Neural cell (in vitro differentiated cells): ENCODE measurements at regions not wholly inside any gene's neighbourhood (a gene's known extent, or its start where the extent isn't known, plus 50 kb on each side); places are given as distances from the start of the nearest gene placed in this dataset.

Experiments used
- H2AFZ ChIP-seq: fragments of 200-600, 300-800 bp; sonication (generic), shearing (Covaris generic); 2 replicates; pipeline ENCODE4 v1.6.0; 2014; ENCODE audit warnings: low read depth, mild to moderate bottlenecking, antibody characterized with exemption, low read length, moderate library complexity
- H3F3A ChIP-seq: fragments of 200-600 bp; shearing (Covaris generic); 2 replicates; pipeline ENCODE4 v1.6.1; 2016; ENCODE audit warnings: mild to moderate bottlenecking, moderate library complexity, mixed read lengths, antibody characterized with exemption, low read length; ENCODE audit not compliant: insufficient read depth, poor library complexity, severe bottlenecking
- H3K27ac ChIP-seq: fragments of 200-600, 300-800 bp; sonication (generic), shearing (Covaris generic); 2 replicates; pipeline ENCODE4 v1.5.1; 2014; ENCODE audit warnings: mild to moderate bottlenecking, low read length, moderate library complexity
- H3K27me3 ChIP-seq: fragments of 300-800, 200-600 bp; sonication (generic), shearing (Covaris generic); 2 replicates; pipeline ENCODE4 v1.6.0; 2014; ENCODE audit warnings: mild to moderate bottlenecking, low read depth, low read length, moderate library complexity; ENCODE audit not compliant: insufficient read depth
- H3K36me3 ChIP-seq: fragments of 300-800, 200-600 bp; sonication (generic), shearing (Covaris generic); 2 replicates; pipeline ENCODE4 v1.5.1; 2014; ENCODE audit warnings: mild to moderate bottlenecking, antibody characterized with exemption, low read length, moderate library complexity; ENCODE audit not compliant: insufficient read depth
- H3K4me2 ChIP-seq: fragments of 300-800, 200-600 bp; sonication (generic), shearing (Covaris generic); 2 replicates; pipeline ENCODE4 v1.6.0; 2014; ENCODE audit warnings: mild to moderate bottlenecking, low read length
- H3K4me3 ChIP-seq: fragments of 300-800, 200-600 bp; sonication (generic), shearing (Covaris generic); 2 replicates; pipeline ENCODE4 v1.5.1; 2014; ENCODE audit warnings: mild to moderate bottlenecking, low read length, moderate library complexity
- H3K79me2 ChIP-seq: fragments of 200-600 bp; shearing (Covaris generic); replicated peaks from 2 replicates; pipeline ENCODE4 v1.6.0; 2014; ENCODE audit warnings: mild to moderate bottlenecking, low read length, moderate library complexity; ENCODE audit not compliant: insufficient read depth
- H3K9ac ChIP-seq: fragments of 300-800, 200-600 bp; sonication (generic), shearing (Covaris generic); 2 replicates; pipeline ENCODE4 v1.6.1; 2016; ENCODE audit warnings: mild to moderate bottlenecking, low read length, mixed read lengths
- H3K9me2 ChIP-seq: fragments of 200-600 bp; shearing (Covaris generic); 2 replicates; pipeline ENCODE4 v1.6.1; 2016; ENCODE audit warnings: mild to moderate bottlenecking, low read length, mixed read lengths; ENCODE audit not compliant: insufficient read depth
- H3K9me3 ChIP-seq: fragments of 200-600, 300-800 bp; sonication (generic), shearing (Covaris generic); 2 replicates; pipeline ENCODE4 v1.6.1; 2016; ENCODE audit warnings: mild to moderate bottlenecking, mixed run types, low read length, moderate library complexity, mixed read lengths
- H4K20me1 ChIP-seq: fragments of 200-600 bp; shearing (Covaris generic); 2 replicates; pipeline ENCODE4 v1.6.1; 2016; ENCODE audit warnings: mild to moderate bottlenecking, mixed run types; ENCODE audit not compliant: insufficient read depth
- EP300 ChIP-seq: fragments of 450-650 bp; conservative IDR thresholded peaks from 2 replicates; pipeline ENCODE4 v1.6.1; 2014; ENCODE audit warnings: antibody characterized with exemption, mild to moderate bottlenecking, moderate library complexity; ENCODE audit not compliant: poor library complexity, severe bottlenecking
- EZH2 ChIP-seq: fragments of 200-600, 300-800 bp; shearing (Covaris generic), sonication (generic); IDR thresholded peaks from 2 replicates; pipeline ENCODE4 v1.6.1; 2014; ENCODE audit warnings: antibody characterized with exemption, low read length, borderline replicate concordance, mild to moderate bottlenecking; ENCODE audit not compliant: insufficient read depth, poor library complexity, severe bottlenecking
- MXI1 ChIP-seq: fragments of 450-650 bp; conservative IDR thresholded peaks from 2 replicates; pipeline ENCODE4 v1.6.1; 2014; ENCODE audit warnings: antibody characterized with exemption, mild to moderate bottlenecking; ENCODE audit not compliant: poor library complexity, severe bottlenecking
- POLR2AphosphoS5 ChIP-seq: IDR thresholded peaks from 2 replicates; pipeline ENCODE4 v1.6.1; 2012
- RAD21 ChIP-seq: fragments of 450-650 bp; conservative IDR thresholded peaks from 2 replicates; pipeline ENCODE4 v1.6.1; 2014; ENCODE audit warnings: antibody characterized with exemption, mild to moderate bottlenecking, moderate library complexity
- SMC3 ChIP-seq: fragments of 450-650 bp; conservative IDR thresholded peaks from 2 replicates; pipeline ENCODE4 v1.6.1; 2014; ENCODE audit warnings: antibody characterized with exemption, mild to moderate bottlenecking, moderate library complexity; ENCODE audit not compliant: poor library complexity
- TAF1 ChIP-seq: IDR thresholded peaks from 2 replicates; pipeline ENCODE4 v1.6.1; 2012; ENCODE audit warnings: low read depth
- TF ChIP-seq, protein P1 (sequence below): fragments of 450-650 bp; IDR thresholded peaks from 2 replicates; pipeline ENCODE4 v1.5.1; 2014; ENCODE audit warnings: antibody characterized with exemption, mild to moderate bottlenecking, moderate library complexity; ENCODE audit not compliant: poor library complexity, severe bottlenecking
- TF ChIP-seq, protein P2 (sequence below): IDR thresholded peaks from 2 replicates; pipeline ENCODE4 v1.6.1; 2012; ENCODE audit warnings: borderline replicate concordance

DNA sequence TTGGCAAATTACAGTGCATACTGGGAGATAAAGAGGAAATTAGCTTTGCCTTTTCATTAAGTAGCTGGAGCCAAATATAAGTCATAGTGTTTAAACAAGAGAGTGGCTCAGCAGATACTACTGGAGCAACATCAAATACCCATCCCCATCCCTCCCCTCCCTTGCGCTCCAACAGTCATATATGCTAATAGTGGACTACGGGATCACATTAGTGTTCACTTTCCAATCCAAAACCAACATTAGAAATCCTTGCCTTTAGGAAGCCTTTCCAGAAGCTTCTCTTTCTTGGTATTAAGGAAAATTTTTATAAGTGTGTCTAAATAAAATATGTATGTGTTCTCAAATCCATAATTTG lies 1669.3 kb downstream of the SUCLG1 start:
- Histone ChIP-seq H3K4me2 (no peak overlapping the region), H3K9me2 (no peaks in the 10 kb centered on the region), H3K27me3 (no peaks in the 10 kb centered on the region), H3K9ac (no peak overlapping the region), H4K20me1 (no peaks in the 10 kb centered on the region), H3K36me3 (no peaks in the 10 kb centered on the region), H3K27ac (no peak overlapping the region), H2AFZ (no peak overlapping the region), H3K79me2 (no peaks in the 10 kb centered on the region), H3K4me3 (no peak overlapping the region), H3F3A (no peaks in the 10 kb centered on the region), H3K9me3 (no peaks in the 10 kb centered on the region)
- TF ChIP-seq, protein P1, sequence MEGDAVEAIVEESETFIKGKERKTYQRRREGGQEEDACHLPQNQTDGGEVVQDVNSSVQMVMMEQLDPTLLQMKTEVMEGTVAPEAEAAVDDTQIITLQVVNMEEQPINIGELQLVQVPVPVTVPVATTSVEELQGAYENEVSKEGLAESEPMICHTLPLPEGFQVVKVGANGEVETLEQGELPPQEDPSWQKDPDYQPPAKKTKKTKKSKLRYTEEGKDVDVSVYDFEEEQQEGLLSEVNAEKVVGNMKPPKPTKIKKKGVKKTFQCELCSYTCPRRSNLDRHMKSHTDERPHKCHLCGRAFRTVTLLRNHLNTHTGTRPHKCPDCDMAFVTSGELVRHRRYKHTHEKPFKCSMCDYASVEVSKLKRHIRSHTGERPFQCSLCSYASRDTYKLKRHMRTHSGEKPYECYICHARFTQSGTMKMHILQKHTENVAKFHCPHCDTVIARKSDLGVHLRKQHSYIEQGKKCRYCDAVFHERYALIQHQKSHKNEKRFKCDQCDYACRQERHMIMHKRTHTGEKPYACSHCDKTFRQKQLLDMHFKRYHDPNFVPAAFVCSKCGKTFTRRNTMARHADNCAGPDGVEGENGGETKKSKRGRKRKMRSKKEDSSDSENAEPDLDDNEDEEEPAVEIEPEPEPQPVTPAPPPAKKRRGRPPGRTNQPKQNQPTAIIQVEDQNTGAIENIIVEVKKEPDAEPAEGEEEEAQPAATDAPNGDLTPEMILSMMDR = no peak
- TF ChIP-seq, protein P2, sequence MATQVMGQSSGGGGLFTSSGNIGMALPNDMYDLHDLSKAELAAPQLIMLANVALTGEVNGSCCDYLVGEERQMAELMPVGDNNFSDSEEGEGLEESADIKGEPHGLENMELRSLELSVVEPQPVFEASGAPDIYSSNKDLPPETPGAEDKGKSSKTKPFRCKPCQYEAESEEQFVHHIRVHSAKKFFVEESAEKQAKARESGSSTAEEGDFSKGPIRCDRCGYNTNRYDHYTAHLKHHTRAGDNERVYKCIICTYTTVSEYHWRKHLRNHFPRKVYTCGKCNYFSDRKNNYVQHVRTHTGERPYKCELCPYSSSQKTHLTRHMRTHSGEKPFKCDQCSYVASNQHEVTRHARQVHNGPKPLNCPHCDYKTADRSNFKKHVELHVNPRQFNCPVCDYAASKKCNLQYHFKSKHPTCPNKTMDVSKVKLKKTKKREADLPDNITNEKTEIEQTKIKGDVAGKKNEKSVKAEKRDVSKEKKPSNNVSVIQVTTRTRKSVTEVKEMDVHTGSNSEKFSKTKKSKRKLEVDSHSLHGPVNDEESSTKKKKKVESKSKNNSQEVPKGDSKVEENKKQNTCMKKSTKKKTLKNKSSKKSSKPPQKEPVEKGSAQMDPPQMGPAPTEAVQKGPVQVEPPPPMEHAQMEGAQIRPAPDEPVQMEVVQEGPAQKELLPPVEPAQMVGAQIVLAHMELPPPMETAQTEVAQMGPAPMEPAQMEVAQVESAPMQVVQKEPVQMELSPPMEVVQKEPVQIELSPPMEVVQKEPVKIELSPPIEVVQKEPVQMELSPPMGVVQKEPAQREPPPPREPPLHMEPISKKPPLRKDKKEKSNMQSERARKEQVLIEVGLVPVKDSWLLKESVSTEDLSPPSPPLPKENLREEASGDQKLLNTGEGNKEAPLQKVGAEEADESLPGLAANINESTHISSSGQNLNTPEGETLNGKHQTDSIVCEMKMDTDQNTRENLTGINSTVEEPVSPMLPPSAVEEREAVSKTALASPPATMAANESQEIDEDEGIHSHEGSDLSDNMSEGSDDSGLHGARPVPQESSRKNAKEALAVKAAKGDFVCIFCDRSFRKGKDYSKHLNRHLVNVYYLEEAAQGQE = no peak
- TF ChIP-seq SMC3 = no peak
- no peak for TF ChIP-seq MXI1
- no peak for TF ChIP-seq TAF1
- no peak for TF ChIP-seq EP300
- TF ChIP-seq POLR2AphosphoS5 = no peak
- TF ChIP-seq RAD21 = no peak
- TF ChIP-seq EZH2 = no peak

DNA sequence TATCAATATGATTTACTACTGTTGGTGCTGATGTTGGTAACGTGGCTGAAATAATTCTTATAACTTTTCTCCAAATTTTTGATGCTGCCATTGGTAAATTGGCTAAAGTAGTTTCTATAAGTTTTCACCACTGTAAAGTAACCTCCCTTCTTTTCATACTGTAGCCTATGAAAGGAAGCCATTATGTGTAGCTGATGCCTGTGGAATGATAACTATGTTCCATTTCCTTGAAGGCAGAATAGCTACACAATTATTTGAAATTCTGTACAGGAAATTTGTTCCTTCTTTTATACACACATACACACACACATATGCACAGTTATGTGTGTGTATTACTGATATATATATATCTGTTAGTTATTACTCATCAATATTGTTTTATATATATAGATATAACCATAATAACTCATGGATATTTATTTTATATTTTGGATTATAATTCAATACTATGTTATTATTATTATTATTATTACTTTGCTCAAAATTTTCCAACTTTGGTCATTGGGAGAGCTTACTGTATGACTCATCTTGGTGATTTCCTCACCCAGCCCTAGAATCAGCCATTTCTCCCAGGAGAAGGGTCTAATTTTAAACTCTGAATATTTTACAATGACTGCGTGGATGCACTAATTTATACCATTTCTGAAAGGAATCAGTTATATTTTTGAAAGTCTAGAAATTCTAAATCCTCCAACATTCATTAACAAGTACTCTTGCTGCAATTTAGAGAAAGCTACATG lies 1677.7 kb downstream of the SUCLG1 start:
- Histone ChIP-seq H3K4me3 (no peak overlapping the region), H3K9me2 (no peaks in the 10 kb centered on the region), H3K9me3 (no peaks in the 10 kb centered on the region), H3F3A (no peaks in the 10 kb centered on the region), H3K79me2 (no peaks in the 10 kb centered on the region), H2AFZ (no peak overlapping the region), H3K4me2 (no peak overlapping the region), H3K9ac (no peak overlapping the region), H3K27me3 (no peaks in the 10 kb centered on the region), H3K36me3 (no peaks in the 10 kb centered on the region), H3K27ac (no peak overlapping the region), H4K20me1 (no peaks in the 10 kb centered on the region)
- TF ChIP-seq EP300 (no peak), TAF1 (no peak), RAD21 (no peak), MXI1 (no peak), POLR2AphosphoS5 (no peak), SMC3 (no peak), EZH2 (no peak)
- TF ChIP-seq, protein P2 = no peak
- TF ChIP-seq, protein P1 = no peak
